ENCODE measurements at regions not wholly inside any gene's neighbourhood (a gene's known extent, or its start where the extent isn't known, plus 50 kb on each side); places are given as distances from the start of the nearest gene placed in this dataset.

- Histone ChIP-seq H3K4me1 (ENCODE audit: control insufficient read depth in 1 of 2, insufficient read depth in 2 of 2, low read depth in 1 of 2, low read length in 1 of 2) (no peaks in the 10 kb centered on the region), H3K4me2 (no peak overlapping the region), H3K4me3 (ENCODE audit: low read depth in 2 of 2, low read length in 1 of 2) (no peak overlapping the region), H3K79me2 (ENCODE audit: insufficient read depth) (no peaks in the 10 kb centered on the region), H3K9me3 (no peaks in the 10 kb centered on the region; the same call in 1 of the 2 replicates), H3K9me2 (0 out of 2 replicates have a peak, but pooled peaks cover 3% of the 10 kb centered on the region), H3K36me3 (replicated peaks in 1 of 2; ENCODE audit: control insufficient read depth in 1 of 2, insufficient read depth in 2 of 2, low read length in 1 of 2) (no peaks in the 10 kb centered on the region), H3K27ac (ENCODE audit: low read depth in 2 of 2, low read length in 1 of 2) (no peak overlapping the region), H4K20me1 (ENCODE audit: insufficient read depth) (no peaks in the 10 kb centered on the region), H3K9ac (no peak overlapping the region), H3K27me3 (ENCODE audit: insufficient read depth) (no peaks in the 10 kb centered on the region), H3F3A (replicated peaks; ENCODE audit: insufficient read depth) (no peaks in the 10 kb centered on the region), H2AFZ (ENCODE audit: low read depth) (no peak overlapping the region)
- no peak for TF ChIP-seq TEAD4 (IDR thresholded peaks at IDR 0.05; ENCODE audit: borderline replicate concordance, insufficient read depth)
- TF ChIP-seq MXI1 (IDR thresholded peaks at IDR 0.05; ENCODE audit: low read depth, low read length) = no peak
- no peak for DNase-seq
- ChIA-PET POLR2A (no interaction called here), CTCF (interaction anchor here (0.5 to 1.2 kb wide), 3 partner anchors 872 to 1264 kb away, joined by 3 read pairs; no protein-coding TSS in a partner anchor)
- 66% methylated on average over 2 of the region's 2 CpGs for WGBS (ENCODE audit: low lambda C conversion rate)
Observed at GRCh38 chr17:52636443-52636842, 477.9 kb upstream of the CA10 start.

GRCh38 chr17:52606590-52606989, 448.1 kb upstream of the CA10 start:
- Histone ChIP-seq H4K20me1 (ENCODE audit: insufficient read depth) (no peaks in the 10 kb centered on the region), H3F3A (replicated peaks; ENCODE audit: insufficient read depth) (peaks cover 5% of the 10 kb centered on the region), H3K4me2 (no peak overlapping the region), H3K27me3 (ENCODE audit: insufficient read depth) (no peaks in the 10 kb centered on the region), H3K36me3 (replicated peaks in 1 of 2; ENCODE audit: control insufficient read depth in 1 of 2, insufficient read depth in 2 of 2, low read length in 1 of 2) (no peaks in the 10 kb centered on the region), H3K79me2 (ENCODE audit: insufficient read depth) (no peaks in the 10 kb centered on the region), H3K4me3 (ENCODE audit: low read depth in 2 of 2, low read length in 1 of 2) (no peak overlapping the region), H3K9me2 (no peaks in the 10 kb centered on the region), H3K27ac (ENCODE audit: low read depth in 2 of 2, low read length in 1 of 2) (peak overlapping the region in 1 of 2 experiments; percentile 40; a peak in 1 of 4 replicates), H3K4me1 (ENCODE audit: control insufficient read depth in 1 of 2, insufficient read depth in 2 of 2, low read depth in 1 of 2, low read length in 1 of 2) (no peaks in the 10 kb centered on the region; a peak in 1 of 4 replicates), H2AFZ (ENCODE audit: low read depth) (no peak overlapping the region), H3K9ac (no peak overlapping the region), H3K9me3 (no peaks in the 10 kb centered on the region)
- 8% methylated on average over 2 of the region's 2 CpGs for WGBS (ENCODE audit: low lambda C conversion rate)
- TF ChIP-seq SIN3A (IDR thresholded peaks at IDR 0.05; ENCODE audit: borderline replicate concordance, low read depth, low read length) (no peak), TEAD4 (IDR thresholded peaks at IDR 0.05; ENCODE audit: borderline replicate concordance, insufficient read depth) (no peak), CHD2 (IDR thresholded peaks at IDR 0.05; ENCODE audit: low read length, partially characterized antibody) (no peak), RCOR1 (IDR thresholded peaks at IDR 0.05; ENCODE audit: low read length) (no peak)
- TF ChIP-seq, protein P1, sequence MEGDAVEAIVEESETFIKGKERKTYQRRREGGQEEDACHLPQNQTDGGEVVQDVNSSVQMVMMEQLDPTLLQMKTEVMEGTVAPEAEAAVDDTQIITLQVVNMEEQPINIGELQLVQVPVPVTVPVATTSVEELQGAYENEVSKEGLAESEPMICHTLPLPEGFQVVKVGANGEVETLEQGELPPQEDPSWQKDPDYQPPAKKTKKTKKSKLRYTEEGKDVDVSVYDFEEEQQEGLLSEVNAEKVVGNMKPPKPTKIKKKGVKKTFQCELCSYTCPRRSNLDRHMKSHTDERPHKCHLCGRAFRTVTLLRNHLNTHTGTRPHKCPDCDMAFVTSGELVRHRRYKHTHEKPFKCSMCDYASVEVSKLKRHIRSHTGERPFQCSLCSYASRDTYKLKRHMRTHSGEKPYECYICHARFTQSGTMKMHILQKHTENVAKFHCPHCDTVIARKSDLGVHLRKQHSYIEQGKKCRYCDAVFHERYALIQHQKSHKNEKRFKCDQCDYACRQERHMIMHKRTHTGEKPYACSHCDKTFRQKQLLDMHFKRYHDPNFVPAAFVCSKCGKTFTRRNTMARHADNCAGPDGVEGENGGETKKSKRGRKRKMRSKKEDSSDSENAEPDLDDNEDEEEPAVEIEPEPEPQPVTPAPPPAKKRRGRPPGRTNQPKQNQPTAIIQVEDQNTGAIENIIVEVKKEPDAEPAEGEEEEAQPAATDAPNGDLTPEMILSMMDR (IDR thresholded peaks at IDR 0.05) = no peak
- TF ChIP-seq, protein P2, sequence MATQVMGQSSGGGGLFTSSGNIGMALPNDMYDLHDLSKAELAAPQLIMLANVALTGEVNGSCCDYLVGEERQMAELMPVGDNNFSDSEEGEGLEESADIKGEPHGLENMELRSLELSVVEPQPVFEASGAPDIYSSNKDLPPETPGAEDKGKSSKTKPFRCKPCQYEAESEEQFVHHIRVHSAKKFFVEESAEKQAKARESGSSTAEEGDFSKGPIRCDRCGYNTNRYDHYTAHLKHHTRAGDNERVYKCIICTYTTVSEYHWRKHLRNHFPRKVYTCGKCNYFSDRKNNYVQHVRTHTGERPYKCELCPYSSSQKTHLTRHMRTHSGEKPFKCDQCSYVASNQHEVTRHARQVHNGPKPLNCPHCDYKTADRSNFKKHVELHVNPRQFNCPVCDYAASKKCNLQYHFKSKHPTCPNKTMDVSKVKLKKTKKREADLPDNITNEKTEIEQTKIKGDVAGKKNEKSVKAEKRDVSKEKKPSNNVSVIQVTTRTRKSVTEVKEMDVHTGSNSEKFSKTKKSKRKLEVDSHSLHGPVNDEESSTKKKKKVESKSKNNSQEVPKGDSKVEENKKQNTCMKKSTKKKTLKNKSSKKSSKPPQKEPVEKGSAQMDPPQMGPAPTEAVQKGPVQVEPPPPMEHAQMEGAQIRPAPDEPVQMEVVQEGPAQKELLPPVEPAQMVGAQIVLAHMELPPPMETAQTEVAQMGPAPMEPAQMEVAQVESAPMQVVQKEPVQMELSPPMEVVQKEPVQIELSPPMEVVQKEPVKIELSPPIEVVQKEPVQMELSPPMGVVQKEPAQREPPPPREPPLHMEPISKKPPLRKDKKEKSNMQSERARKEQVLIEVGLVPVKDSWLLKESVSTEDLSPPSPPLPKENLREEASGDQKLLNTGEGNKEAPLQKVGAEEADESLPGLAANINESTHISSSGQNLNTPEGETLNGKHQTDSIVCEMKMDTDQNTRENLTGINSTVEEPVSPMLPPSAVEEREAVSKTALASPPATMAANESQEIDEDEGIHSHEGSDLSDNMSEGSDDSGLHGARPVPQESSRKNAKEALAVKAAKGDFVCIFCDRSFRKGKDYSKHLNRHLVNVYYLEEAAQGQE (IDR thresholded peaks at IDR 0.05; ENCODE audit: low read depth, low read length) = no peak
- CTCF ChIA-PET = no interaction called here
- POLR2A ChIA-PET = no interaction called here
- no peak for DNase-seq
